ENCODE measurements at regions not wholly inside any gene's neighbourhood (a gene's known extent, or its start where the extent isn't known, plus 50 kb on each side); places are given as distances from the start of the nearest gene placed in this dataset.

GRCh38 chr22:22783575-22783974 lies 104.0 kb upstream of the IGLL5 start:
- TF ChIP-seq CTCF (IDR thresholded peaks at IDR 0.05; ENCODE audit: low read length) (no peak), EZH2 (IDR thresholded peaks at IDR 0.05; ENCODE audit: borderline replicate concordance, low read length) (no peak)

Data from OCI-LY1 (cell line).